Trophoblast cell (in vitro differentiated cells and primary cell): ENCODE measurements at regions not wholly inside any gene's neighbourhood (a gene's known extent, or its start where the extent isn't known, plus 50 kb on each side); places are given as distances from the start of the nearest gene placed in this dataset.

Source experiments
- DNase-seq, 2 donors: peaks; one replicate each; pipeline ENCODE4 v3.0.0-alpha.2; 2016
- H2AFZ ChIP-seq: 2 replicates; pipeline ENCODE4 v1.6.1; 2013; ENCODE audit warnings: low read length, moderate library complexity, mild to moderate bottlenecking; ENCODE audit not compliant: insufficient read depth, poor library complexity
- H2AK5ac ChIP-seq: 2 replicates; pipeline ENCODE4 v1.6.1; 2013; ENCODE audit warnings: mild to moderate bottlenecking, low read length
- H2BK120ac ChIP-seq: 2 replicates; pipeline ENCODE4 v1.6.1; 2013; ENCODE audit warnings: low read length, mild to moderate bottlenecking, moderate library complexity; ENCODE audit not compliant: insufficient read depth, poor library complexity
- H2BK12ac ChIP-seq: 2 replicates; pipeline ENCODE4 v1.6.1; 2013; ENCODE audit warnings: mild to moderate bottlenecking, low read length, moderate library complexity
- H2BK5ac ChIP-seq: 2 replicates; pipeline ENCODE4 v1.6.1; 2013; ENCODE audit warnings: low read length, low read depth, moderate library complexity, mild to moderate bottlenecking; ENCODE audit not compliant: poor library complexity
- H3K14ac ChIP-seq: 2 replicates; pipeline ENCODE4 v1.6.1; 2013; ENCODE audit warnings: mild to moderate bottlenecking, low read length
- H3K18ac ChIP-seq: 2 replicates; pipeline ENCODE4 v1.6.1; 2013; ENCODE audit warnings: mild to moderate bottlenecking, low read length
- H3K23ac ChIP-seq: 2 replicates; pipeline ENCODE4 v1.6.1; 2013; ENCODE audit warnings: low read length
- H3K27ac ChIP-seq: 2 replicates; pipeline ENCODE4 v1.5.1; 2013; ENCODE audit warnings: low read depth, mild to moderate bottlenecking, inconsistent platforms, low read length, moderate library complexity
- H3K27me3 ChIP-seq: 2 replicates; pipeline ENCODE4 v1.6.1; 2013; ENCODE audit warnings: inconsistent platforms, mild to moderate bottlenecking, low read length, moderate library complexity; ENCODE audit not compliant: insufficient read depth
- H3K36me3 ChIP-seq, 2 experiments: 1 replicate in 1 of 2; 2 replicates in 1 of 2; pipeline ENCODE4 v1.6.1; 2013; ENCODE audit warnings: low read length in 2 of 2, mild to moderate bottlenecking in 2 of 2, moderate library complexity in 1 of 2; ENCODE audit not compliant: insufficient read depth in 2 of 2, control insufficient read depth in 1 of 2
- H3K4ac ChIP-seq: 2 replicates; pipeline ENCODE4 v1.6.1; 2013; ENCODE audit warnings: low read depth, mild to moderate bottlenecking, low read length, moderate library complexity
- H3K4me1 ChIP-seq, 2 experiments: 1 replicate in 1 of 2; 2 replicates in 1 of 2; pipeline ENCODE4 v1.6.1; 2013; ENCODE audit warnings: low read length in 2 of 2, mild to moderate bottlenecking in 2 of 2, moderate library complexity in 1 of 2; ENCODE audit not compliant: insufficient read depth in 2 of 2, control insufficient read depth in 1 of 2
- H3K4me2 ChIP-seq: 2 replicates; pipeline ENCODE4 v1.6.1; 2013; ENCODE audit warnings: inconsistent platforms, mild to moderate bottlenecking, low read length, moderate library complexity
- H3K4me3 ChIP-seq: 2 replicates; pipeline ENCODE4 v1.5.1; 2013; ENCODE audit warnings: mild to moderate bottlenecking, low read depth, low read length, inconsistent platforms
- H3K79me1 ChIP-seq: one replicate; pipeline ENCODE4 v1.6.1; 2013; ENCODE audit warnings: low read length
- H3K79me2 ChIP-seq: 2 replicates; pipeline ENCODE4 v1.6.1; 2013; ENCODE audit warnings: low read length, mild to moderate bottlenecking; ENCODE audit not compliant: control insufficient read depth, insufficient read depth, poor library complexity
- H3K9ac ChIP-seq: 2 replicates; pipeline ENCODE4 v1.6.1; 2013; ENCODE audit warnings: mild to moderate bottlenecking, low read length
- H3K9me3 ChIP-seq: 2 replicates; pipeline ENCODE4 v1.6.1; 2013; ENCODE audit warnings: low read depth, mild to moderate bottlenecking, control low read depth, inconsistent platforms, low read length; ENCODE audit not compliant: insufficient read depth
- H4K12ac ChIP-seq: 2 replicates; pipeline ENCODE4 v1.6.1; 2013; ENCODE audit warnings: low read depth, mild to moderate bottlenecking, low read length, moderate library complexity
- H4K8ac ChIP-seq: 2 replicates; pipeline ENCODE4 v1.6.1; 2013; ENCODE audit warnings: low read depth, mild to moderate bottlenecking, low read length, moderate library complexity
- H4K91ac ChIP-seq: one replicate; pipeline ENCODE4 v1.6.1; 2013; ENCODE audit warnings: low read depth, mild to moderate bottlenecking, low read length, moderate library complexity
- WGBS: extraction: QIAGEN DNeasy Blood & Tissue Kit; methylation state at CpG from one replicate; pipeline ENCODE4 v1.1.7; 2013; ENCODE audit warnings: missing lambda C conversion rate; ENCODE audit not compliant: insufficient read length, insufficient coverage; ENCODE audit errors: extremely low coverage; 5-methylcytosine and 5-hydroxymethylcytosine counted together

- Histone ChIP-seq H3K4ac (no peak overlapping the region), H4K12ac (no peak overlapping the region), H3K36me3 (no peaks in the 10 kb centered on the region), H3K27ac (no peak overlapping the region), H2AK5ac (no peak overlapping the region), H4K91ac (no peak overlapping the region), H3K27me3 (no peaks in the 10 kb centered on the region), H2BK120ac (no peak overlapping the region), H3K79me1 (no peaks in the 10 kb centered on the region), H3K18ac (no peak overlapping the region), H3K4me2 (no peak overlapping the region), H3K14ac (no peak overlapping the region), H4K8ac (no peak overlapping the region), H2BK12ac (no peak overlapping the region), H3K23ac (no peak overlapping the region), H3K4me3 (no peak overlapping the region), H3K4me1 (no peaks in the 10 kb centered on the region), H3K9ac (no peak overlapping the region), H2BK5ac (no peak overlapping the region), H3K79me2 (no peaks in the 10 kb centered on the region), H3K9me3 (no peaks in the 10 kb centered on the region), H2AFZ (no peak overlapping the region)
- no peak for DNase-seq
- no CpG with 5 or more reads among the region's 12 CpGs for WGBS
Measured at GRCh38 chr3:181561139-181562031, 150.3 kb upstream of the SOX2 start.

- no peak overlapping the region for H2BK5ac ChIP-seq
- no peaks in the 10 kb centered on the region for H3K79me2 ChIP-seq
- H3K27ac ChIP-seq = no peak overlapping the region
- no peak for DNase-seq
- H4K12ac ChIP-seq = no peak overlapping the region
- no peak overlapping the region for H4K8ac ChIP-seq
- H2AFZ ChIP-seq = no peak overlapping the region
- H2BK12ac ChIP-seq = no peak overlapping the region
- H2BK120ac ChIP-seq = no peak overlapping the region
- no peak overlapping the region for H3K23ac ChIP-seq
- no peak overlapping the region for H4K91ac ChIP-seq
- WGBS = no CpG with 5 or more reads among the region's 2 CpGs
- H3K4ac ChIP-seq = no peak overlapping the region
- no peaks in the 10 kb centered on the region for H3K4me1 ChIP-seq
- H2AK5ac ChIP-seq = no peak overlapping the region
- no peak overlapping the region for H3K4me2 ChIP-seq
- H3K9ac ChIP-seq = no peak overlapping the region
- no peaks in the 10 kb centered on the region for H3K79me1 ChIP-seq
- no peaks in the 10 kb centered on the region for H3K27me3 ChIP-seq
- H3K36me3 ChIP-seq = no peaks in the 10 kb centered on the region
- H3K18ac ChIP-seq = no peak overlapping the region
- H3K14ac ChIP-seq = no peak overlapping the region
- H3K9me3 ChIP-seq = no peaks in the 10 kb centered on the region
- no peak overlapping the region for H3K4me3 ChIP-seq
Measured at GRCh38 chr3:181558870-181559269, 152.9 kb upstream of the SOX2 start.

- H3K27ac ChIP-seq = no peak overlapping the region
- no peak overlapping the region for H3K4ac ChIP-seq
- H3K23ac ChIP-seq = no peak overlapping the region
- no peak overlapping the region for H3K9ac ChIP-seq
- H3K79me2 ChIP-seq = no peaks in the 10 kb centered on the region
- no peak overlapping the region for H3K14ac ChIP-seq
- H4K12ac ChIP-seq = no peak overlapping the region
- H3K4me1 ChIP-seq = no peaks in the 10 kb centered on the region
- WGBS = no CpG with 5 or more reads among the region's 3 CpGs
- no peaks in the 10 kb centered on the region for H3K79me1 ChIP-seq
- no peak for DNase-seq
- no peak overlapping the region for H2AFZ ChIP-seq
- H3K27me3 ChIP-seq = no peaks in the 10 kb centered on the region
- no peak overlapping the region for H2BK12ac ChIP-seq
- H3K9me3 ChIP-seq = no peaks in the 10 kb centered on the region
- H4K8ac ChIP-seq = no peak overlapping the region
- no peak overlapping the region for H3K4me3 ChIP-seq
- H2BK120ac ChIP-seq = no peak overlapping the region
- H2BK5ac ChIP-seq = no peak overlapping the region
- H4K91ac ChIP-seq = no peak overlapping the region
- no peak overlapping the region for H2AK5ac ChIP-seq
- H3K36me3 ChIP-seq = no peaks in the 10 kb centered on the region
- no peak overlapping the region for H3K4me2 ChIP-seq
- no peak overlapping the region for H3K18ac ChIP-seq
Measured at GRCh38 chr3:181555681-181556080, 156.0 kb upstream of the SOX2 start.

- Histone ChIP-seq H3K4ac (no peak overlapping the region), H3K9me3 (no peaks in the 10 kb centered on the region)
- DNase-seq = no peak
Measured at GRCh38 chr3:181554233-181554765, 157.4 kb upstream of the SOX2 start.

More at GRCh38 chr3:181554233-181554765, 157.4 kb upstream of the SOX2 start:
- no peak overlapping the region for H2BK5ac ChIP-seq
- H3K27me3 ChIP-seq = no peaks in the 10 kb centered on the region
- H2AK5ac ChIP-seq = no peak overlapping the region
- no peak overlapping the region for H3K14ac ChIP-seq
- H3K79me1 ChIP-seq = no peaks in the 10 kb centered on the region
- H3K79me2 ChIP-seq = no peaks in the 10 kb centered on the region
- H3K4me3 ChIP-seq = no peak overlapping the region
- H3K36me3 ChIP-seq = no peaks in the 10 kb centered on the region
- no peak overlapping the region for H2AFZ ChIP-seq
- H3K18ac ChIP-seq = no peak overlapping the region
- H3K23ac ChIP-seq = no peak overlapping the region
- H4K8ac ChIP-seq = no peak overlapping the region
- no peak overlapping the region for H4K12ac ChIP-seq
- no peak overlapping the region for H3K4me2 ChIP-seq
- H2BK120ac ChIP-seq = no peak overlapping the region
- no peak overlapping the region for H3K9ac ChIP-seq
- H3K4me1 ChIP-seq = no peaks in the 10 kb centered on the region
- H3K27ac ChIP-seq = no peak overlapping the region
- no peak overlapping the region for H2BK12ac ChIP-seq
- H4K91ac ChIP-seq = no peak overlapping the region
